T-helper 17 cell (primary cell): ENCODE measurements at regions not wholly inside any gene's neighbourhood (a gene's known extent, or its start where the extent isn't known, plus 50 kb on each side); places are given as distances from the start of the nearest gene placed in this dataset.

Source experiments
- ATAC-seq: fragments of 150-1000 bp; cut with Tn5 transposase; 2 replicates; pipeline ENCODE4 v1.10.0; 2021; ENCODE audit warnings: mild to moderate bottlenecking, moderate library complexity
- DNase-seq, 3 donors: peaks; one replicate each; pipeline versions ENCODE4 v3.0.0 to v3.0.0-alpha.2; 2020 to 2021
- H3K9me3 ChIP-seq: one replicate; pipeline ENCODE4 v1.7.0; 2013; ENCODE audit warnings: low read length, mild to moderate bottlenecking; ENCODE audit not compliant: control insufficient read depth, poor library complexity, severe bottlenecking
- H3K27ac Mint-ChIP-seq: one replicate; pipeline ENCODE4 v1.8.0; 2022; ENCODE audit warnings: mild to moderate bottlenecking, moderate library complexity, mixed read lengths
- H3K27me3 Mint-ChIP-seq: one replicate; pipeline ENCODE4 v1.8.0; 2022; ENCODE audit warnings: mixed read lengths
- H3K36me3 Mint-ChIP-seq: one replicate; pipeline ENCODE4 v1.8.0; 2022; ENCODE audit warnings: low read depth, mixed read lengths
- H3K4me1 Mint-ChIP-seq: one replicate; pipeline ENCODE4 v1.8.0; 2022; ENCODE audit warnings: mild to moderate bottlenecking, mixed read lengths
- H3K4me3 Mint-ChIP-seq: one replicate; pipeline ENCODE4 v1.8.0; 2022; ENCODE audit warnings: mild to moderate bottlenecking, moderate library complexity, mixed read lengths

GRCh38 chr3:182242489-182242942 lies 530.8 kb downstream of the SOX2 start:
- H3K4me1 Mint-ChIP-seq, result no peaks in the 10 kb centered on the region
- H3K27me3 Mint-ChIP-seq, result no peaks in the 10 kb centered on the region
- no peaks in the 10 kb centered on the region for H3K36me3 Mint-ChIP-seq
- ATAC-seq (no peak), DNase-seq (no peak)
- H3K9me3 ChIP-seq, result no peaks in the 10 kb centered on the region
- no peak overlapping the region for H3K27ac Mint-ChIP-seq
- no peak overlapping the region for H3K4me3 Mint-ChIP-seq

GRCh38 chr3:182243625-182244024 lies 531.9 kb downstream of the SOX2 start:
- no peaks in the 10 kb centered on the region for H3K36me3 Mint-ChIP-seq
- no peak overlapping the region for H3K4me3 Mint-ChIP-seq

GRCh38 chr3:182244222-182244971 lies 532.7 kb downstream of the SOX2 start:
- no peak for ATAC-seq
- no peaks in the 10 kb centered on the region for H3K27me3 Mint-ChIP-seq
- no peaks in the 10 kb centered on the region for H3K36me3 Mint-ChIP-seq
- H3K4me3 Mint-ChIP-seq, result no peak overlapping the region
- H3K9me3 ChIP-seq, result no peaks in the 10 kb centered on the region
- no peak overlapping the region for H3K27ac Mint-ChIP-seq
- H3K4me1 Mint-ChIP-seq, result no peaks in the 10 kb centered on the region
- DNase-seq, result no peak

More at GRCh38 chr3:182243625-182244024, 531.9 kb downstream of the SOX2 start:
- H3K27me3 Mint-ChIP-seq, result no peaks in the 10 kb centered on the region
- H3K4me1 Mint-ChIP-seq, result no peaks in the 10 kb centered on the region
- no peaks in the 10 kb centered on the region for H3K9me3 ChIP-seq
- DNase-seq, result no peak
- no peak overlapping the region for H3K27ac Mint-ChIP-seq
- no peak for ATAC-seq

- Mint-ChIP-seq H3K36me3 (no peaks in the 10 kb centered on the region), H3K4me3 (no peak overlapping the region), H3K27ac (no peak overlapping the region), H3K27me3 (no peaks in the 10 kb centered on the region), H3K4me1 (no peaks in the 10 kb centered on the region)
- H3K9me3 ChIP-seq, result no peaks in the 10 kb centered on the region
- ATAC-seq (no peak), DNase-seq (no peak)
Measured at GRCh38 chr3:182245059-182245458, 533.3 kb downstream of the SOX2 start.

- Mint-ChIP-seq H3K36me3 (no peaks in the 10 kb centered on the region), H3K4me3 (no peak overlapping the region), H3K27ac (no peak overlapping the region), H3K27me3 (no peaks in the 10 kb centered on the region), H3K4me1 (no peaks in the 10 kb centered on the region)
- ATAC-seq (no peak), DNase-seq (no peak)
- H3K9me3 ChIP-seq, result no peaks in the 10 kb centered on the region
Measured at GRCh38 chr3:182246870-182247269, 535.1 kb downstream of the SOX2 start.

- Mint-ChIP-seq H3K27ac (no peak overlapping the region), H3K4me1 (no peaks in the 10 kb centered on the region), H3K4me3 (no peak overlapping the region), H3K27me3 (no peaks in the 10 kb centered on the region), H3K36me3 (no peaks in the 10 kb centered on the region)
- ATAC-seq (no peak), DNase-seq (no peak)
- H3K9me3 ChIP-seq, result no peaks in the 10 kb centered on the region
Measured at GRCh38 chr3:182248349-182248880, 536.7 kb downstream of the SOX2 start.

GRCh38 chr3:182252802-182253201 lies 540.5 kb upstream of the ATP11B start:
- Mint-ChIP-seq H3K27ac (no peak overlapping the region), H3K4me3 (no peak overlapping the region), H3K27me3 (no peaks in the 10 kb centered on the region), H3K4me1 (no peaks in the 10 kb centered on the region), H3K36me3 (no peaks in the 10 kb centered on the region)
- H3K9me3 ChIP-seq, result no peaks in the 10 kb centered on the region
- no peak for DNase-seq
- ATAC-seq, result no peak

- no peak overlapping the region for H3K27ac Mint-ChIP-seq
- ATAC-seq (no peak), DNase-seq (no peak)
- H3K36me3 Mint-ChIP-seq, result no peaks in the 10 kb centered on the region
- H3K4me1 Mint-ChIP-seq, result no peaks in the 10 kb centered on the region
- H3K9me3 ChIP-seq, result no peaks in the 10 kb centered on the region
- H3K27me3 Mint-ChIP-seq, result no peaks in the 10 kb centered on the region
- H3K4me3 Mint-ChIP-seq, result no peak overlapping the region
Measured at GRCh38 chr3:182255158-182255557, 538.1 kb upstream of the ATP11B start.

GRCh38 chr3:182257361-182257760 lies 535.9 kb upstream of the ATP11B start:
- Mint-ChIP-seq H3K27ac (no peak overlapping the region), H3K27me3 (peaks cover 16% of the 10 kb centered on the region), H3K4me1 (no peaks in the 10 kb centered on the region), H3K36me3 (no peaks in the 10 kb centered on the region), H3K4me3 (no peak overlapping the region)
- H3K9me3 ChIP-seq, result no peaks in the 10 kb centered on the region
- ATAC-seq (no peak), DNase-seq (no peak)

- Mint-ChIP-seq H3K4me1 (no peaks in the 10 kb centered on the region), H3K4me3 (no peak overlapping the region), H3K36me3 (no peaks in the 10 kb centered on the region), H3K27me3 (peaks cover 18% of the 10 kb centered on the region), H3K27ac (no peak overlapping the region)
- no peaks in the 10 kb centered on the region for H3K9me3 ChIP-seq
- DNase-seq (no peak), ATAC-seq (no peak)
Measured at GRCh38 chr3:182258538-182259177, 534.6 kb upstream of the ATP11B start.

GRCh38 chr3:182259579-182259978 lies 533.7 kb upstream of the ATP11B start:
- H3K27ac Mint-ChIP-seq, result no peak overlapping the region
- peaks cover 18% of the 10 kb centered on the region for H3K27me3 Mint-ChIP-seq
- no peaks in the 10 kb centered on the region for H3K4me1 Mint-ChIP-seq
- H3K9me3 ChIP-seq, result no peaks in the 10 kb centered on the region
- DNase-seq, result no peak
- H3K4me3 Mint-ChIP-seq, result peak overlapping the region; percentile 1
- no peak for ATAC-seq
- H3K36me3 Mint-ChIP-seq, result no peaks in the 10 kb centered on the region

GRCh38 chr3:182261041-182261440 lies 532.3 kb upstream of the ATP11B start:
- Mint-ChIP-seq H3K4me3 (no peak overlapping the region), H3K36me3 (no peaks in the 10 kb centered on the region), H3K27me3 (peaks cover 18% of the 10 kb centered on the region)

GRCh38 chr3:182268711-182269110 lies 524.6 kb upstream of the ATP11B start:
- Mint-ChIP-seq H3K4me1 (no peaks in the 10 kb centered on the region), H3K36me3 (no peaks in the 10 kb centered on the region), H3K27me3 (no peaks in the 10 kb centered on the region), H3K4me3 (no peak overlapping the region), H3K27ac (no peak overlapping the region)
- DNase-seq, result no peak
- H3K9me3 ChIP-seq, result no peaks in the 10 kb centered on the region
- no peak for ATAC-seq

More at GRCh38 chr3:182261041-182261440, 532.3 kb upstream of the ATP11B start:
- DNase-seq (no peak), ATAC-seq (no peak)
- no peaks in the 10 kb centered on the region for H3K9me3 ChIP-seq
- Mint-ChIP-seq H3K4me1 (no peaks in the 10 kb centered on the region), H3K27ac (no peak overlapping the region)
